ENCODE measurements at regions not wholly inside any gene's neighbourhood (a gene's known extent, or its start where the extent isn't known, plus 50 kb on each side); places are given as distances from the start of the nearest gene placed in this dataset.
"Not testable (repeated sequence)": the region's sequence is repeated elsewhere in the genome, so short reads cannot be mapped to it uniquely, and the experiment has no call there.

DNA sequence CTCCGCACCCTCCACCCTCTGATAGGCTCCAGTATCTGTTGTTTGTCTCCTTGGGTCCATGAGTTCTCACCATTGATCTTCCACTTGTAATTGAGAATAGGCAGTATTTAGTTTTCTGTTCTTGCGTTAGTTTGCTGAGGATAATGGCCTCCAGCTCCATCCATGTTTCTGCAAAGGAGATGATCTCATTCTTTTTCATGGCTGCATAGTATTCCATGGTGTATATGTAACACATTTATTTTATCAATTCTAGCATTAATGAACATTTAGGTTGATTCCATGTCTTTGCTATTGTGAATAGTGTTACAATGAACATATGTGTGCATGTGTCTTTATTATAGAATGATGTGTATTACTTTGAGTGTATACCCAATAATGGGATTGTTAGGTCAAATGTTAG is 814.6 kb upstream of the FRG1 start:
- no peak for DNase-seq

- DNase-seq = no peak
These were observed 812.3 kb upstream of the FRG1 start for GRCh38 chr4:189128341-189128740.

GRCh38 chr4:189129044-189129694 is 811.5 kb upstream of the FRG1 start:
- DNase-seq = no peak

DNA sequence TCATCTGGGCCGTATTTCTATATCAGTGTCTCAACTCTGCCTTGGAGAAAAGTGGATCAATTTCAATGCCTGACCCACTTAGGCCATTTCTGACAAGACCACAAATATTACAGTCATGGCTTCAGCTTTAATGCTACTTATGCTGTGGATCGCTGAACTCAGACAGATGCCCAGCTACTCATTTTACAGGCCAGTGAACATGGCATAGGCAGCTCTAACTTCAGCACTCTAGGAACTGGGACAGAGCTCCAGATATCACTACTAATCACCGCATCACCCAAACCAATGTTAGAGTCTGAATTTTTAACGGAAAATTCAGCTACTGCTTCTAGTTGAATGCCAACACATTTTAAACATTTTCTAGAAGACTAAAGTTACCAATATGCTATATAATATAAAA is 809.6 kb upstream of the FRG1 start:
- DNase-seq = no peak

GRCh38 chr4:189136462-189136861 is 804.2 kb upstream of the FRG1 start:
- DNase-seq = no peak

- no peak for DNase-seq
These were observed 797.3 kb upstream of the FRG1 start for GRCh38 chr4:189143263-189143952.

DNA sequence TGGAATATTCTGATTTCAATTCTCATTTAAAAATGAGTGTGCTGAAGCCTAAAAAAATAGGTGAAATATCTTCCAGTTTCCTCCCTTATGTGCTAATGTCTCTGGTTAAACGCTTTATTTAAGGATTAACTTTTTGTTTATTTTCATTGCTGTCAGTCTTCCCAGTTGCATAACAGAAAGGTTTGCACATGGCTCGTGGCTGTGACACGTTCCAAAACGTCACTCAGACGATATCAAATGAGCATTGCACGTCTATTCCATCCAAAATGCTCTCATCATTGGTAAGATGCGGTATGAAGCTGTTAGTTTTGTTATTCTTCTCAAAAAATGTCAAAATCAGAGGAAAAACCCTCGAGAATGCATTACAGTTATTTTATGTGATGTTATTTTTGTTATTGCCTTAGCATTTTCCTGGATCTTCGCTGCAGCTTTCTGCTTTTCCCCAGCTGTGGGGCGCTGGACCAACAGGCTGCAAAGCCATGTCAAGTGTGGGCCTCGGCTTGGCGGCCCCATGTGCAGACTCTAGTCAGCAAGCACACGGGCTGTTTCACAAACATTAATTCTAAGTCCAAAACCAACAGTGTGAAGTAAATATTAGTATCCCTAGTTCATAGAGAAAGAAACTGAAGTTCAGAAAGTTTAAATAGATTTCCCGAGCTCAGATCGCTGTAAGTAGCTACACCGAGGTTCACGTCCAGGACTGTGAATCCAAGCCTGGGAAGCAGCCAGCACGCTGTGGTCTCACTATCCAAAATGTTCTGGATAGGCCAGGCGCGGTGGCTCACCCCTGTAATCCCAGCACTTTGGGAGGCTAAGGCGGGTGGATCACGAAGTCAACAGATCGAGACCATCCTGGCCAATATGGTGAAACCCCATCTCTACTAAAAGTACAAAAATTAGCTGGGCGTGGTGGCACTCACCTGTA is 793.4 kb upstream of the FRG1 start:
- no peak for DNase-seq

DNA sequence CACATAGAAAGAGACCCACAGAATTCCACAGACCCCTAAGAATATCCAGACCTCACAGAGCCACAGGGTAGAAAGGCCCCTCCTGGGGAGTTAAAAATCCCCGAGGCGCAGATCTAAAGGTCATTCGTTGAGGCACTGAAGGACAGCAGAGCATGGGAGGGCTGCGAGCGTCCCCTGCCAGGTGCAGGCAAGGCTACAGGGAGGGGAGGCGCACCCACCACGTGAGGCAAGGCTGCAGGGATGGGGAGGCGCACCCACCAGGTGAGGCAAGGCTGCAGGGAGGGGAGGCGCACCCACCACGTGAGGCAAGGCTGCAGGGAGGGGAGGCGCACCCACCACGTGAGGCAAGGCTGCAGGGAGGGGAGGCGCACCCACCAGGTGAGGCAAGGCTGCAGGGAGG is 785.6 kb upstream of the FRG1 start:
- not testable (repeated sequence) for DNase-seq

- no peak for DNase-seq
These were observed 778.4 kb upstream of the FRG1 start for GRCh38 chr4:189162073-189162789.

- DNase-seq = no peak
These were observed 777.8 kb upstream of the FRG1 start for GRCh38 chr4:189162888-189163287.

DNA sequence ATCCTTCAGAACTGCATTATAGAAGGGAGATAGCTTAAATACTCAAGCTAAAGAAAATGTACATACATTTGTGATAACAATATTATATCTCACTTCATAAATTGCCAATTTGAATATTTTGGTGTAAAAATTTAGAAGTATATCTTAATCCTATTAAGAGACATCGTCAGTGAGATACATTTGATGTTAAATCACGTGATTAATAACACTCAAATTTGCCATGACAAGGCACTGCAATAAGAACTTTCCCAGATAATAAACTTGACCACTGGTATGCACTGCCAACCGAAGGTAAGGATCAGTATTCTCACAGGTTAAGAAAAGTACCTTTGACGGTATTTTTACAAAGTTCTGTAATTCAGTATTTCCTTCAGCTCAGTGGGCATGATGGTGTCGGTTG is 764.7 kb upstream of the FRG1 start:
- no peak for DNase-seq

GRCh38 chr4:189177130-189177529 is 763.5 kb upstream of the FRG1 start:
- no peak for DNase-seq

GRCh38 chr4:189178125-189178746 is 762.4 kb upstream of the FRG1 start:
- no peak for DNase-seq

- no peak for DNase-seq
These were observed 754.8 kb upstream of the FRG1 start for GRCh38 chr4:189185810-189186432.

DNA sequence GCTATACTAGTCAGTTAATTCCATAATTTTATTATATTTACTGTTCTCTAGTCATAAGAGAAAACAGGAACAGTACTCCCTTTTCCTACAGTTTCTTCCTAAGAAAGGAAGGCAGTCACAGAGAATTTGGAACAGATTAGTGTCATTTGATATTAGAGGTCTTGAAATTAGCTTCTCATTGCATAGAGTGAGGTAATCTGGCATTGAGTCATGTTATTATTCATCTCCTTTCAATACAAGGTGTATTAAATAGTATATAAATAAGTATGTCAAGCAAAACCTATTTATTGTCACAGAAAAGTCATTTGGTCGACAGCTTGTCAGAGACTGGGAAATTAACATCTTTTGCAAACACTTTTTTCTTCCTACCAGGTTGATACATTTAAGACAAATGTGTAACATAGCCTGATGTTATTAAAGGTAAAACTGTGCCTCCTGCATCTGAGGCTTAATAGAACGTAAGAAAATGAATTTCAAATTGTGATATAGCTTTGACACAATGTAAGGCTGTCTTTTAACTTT is 753.1 kb upstream of the FRG1 start:
- no peak for DNase-seq

DNA sequence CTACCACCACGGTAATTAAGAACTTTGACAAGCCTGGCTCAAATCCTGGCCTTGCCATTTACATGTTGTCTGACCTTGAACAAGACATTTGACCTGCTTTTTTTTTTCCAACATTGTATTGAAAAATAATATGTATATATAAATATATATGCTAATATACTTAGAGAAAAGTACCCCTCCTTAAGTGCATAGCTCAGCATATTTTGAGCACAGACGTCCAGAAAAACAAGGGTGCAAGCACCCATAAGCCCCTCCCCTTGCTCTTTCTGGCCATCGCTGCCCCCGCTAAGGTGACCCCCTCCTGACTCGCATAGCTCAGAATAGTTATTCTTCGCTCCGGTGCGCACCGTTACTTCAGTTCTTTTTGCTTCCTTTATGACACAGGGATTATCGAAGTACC is 742.0 kb upstream of the FRG1 start:
- DNase-seq = no peak

DNA sequence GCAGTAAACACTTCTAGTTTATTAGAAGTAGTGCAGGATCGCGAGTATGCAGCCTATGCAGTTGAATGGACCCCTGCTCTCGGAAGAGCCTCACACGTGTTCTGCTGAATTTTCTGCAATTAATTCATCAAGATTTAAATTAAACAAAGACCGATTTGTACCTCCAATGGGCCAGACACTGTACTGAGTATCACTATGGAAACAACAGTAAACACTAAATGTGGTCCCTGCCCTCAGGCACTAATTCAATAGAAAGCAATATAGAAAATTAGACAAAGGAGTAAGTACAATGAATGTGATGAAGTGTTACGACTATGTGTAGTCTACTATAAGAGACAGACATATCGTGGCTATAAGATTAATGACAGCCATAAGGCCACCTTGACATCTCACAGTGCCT is 740.3 kb upstream of the FRG1 start:
- no peak for DNase-seq

GRCh38 chr4:189202182-189202868 is 738.3 kb upstream of the FRG1 start:
- DNase-seq = peak; percentile 4

- no peak for DNase-seq
These were observed 737.8 kb upstream of the FRG1 start for GRCh38 chr4:189202869-189203271.

DNA sequence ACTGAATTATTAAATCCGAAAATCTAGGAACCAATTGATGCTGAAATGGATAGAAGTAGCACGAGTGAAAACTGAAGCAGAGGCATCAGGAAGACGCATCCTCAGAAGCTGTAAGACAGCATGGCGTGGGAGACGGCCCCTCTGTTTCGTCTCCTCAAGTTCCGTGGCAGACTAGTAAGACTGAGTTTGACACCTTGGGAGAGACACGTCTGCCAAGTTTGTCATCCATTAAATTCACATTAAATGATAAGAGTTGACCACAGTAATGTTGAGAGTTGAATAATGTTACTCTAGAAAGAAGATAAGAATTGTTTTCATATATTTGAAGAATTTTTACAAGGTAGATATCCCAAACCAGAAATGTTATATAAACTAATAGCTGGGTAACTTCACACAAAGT is 736.1 kb upstream of the FRG1 start:
- no peak for DNase-seq

DNA sequence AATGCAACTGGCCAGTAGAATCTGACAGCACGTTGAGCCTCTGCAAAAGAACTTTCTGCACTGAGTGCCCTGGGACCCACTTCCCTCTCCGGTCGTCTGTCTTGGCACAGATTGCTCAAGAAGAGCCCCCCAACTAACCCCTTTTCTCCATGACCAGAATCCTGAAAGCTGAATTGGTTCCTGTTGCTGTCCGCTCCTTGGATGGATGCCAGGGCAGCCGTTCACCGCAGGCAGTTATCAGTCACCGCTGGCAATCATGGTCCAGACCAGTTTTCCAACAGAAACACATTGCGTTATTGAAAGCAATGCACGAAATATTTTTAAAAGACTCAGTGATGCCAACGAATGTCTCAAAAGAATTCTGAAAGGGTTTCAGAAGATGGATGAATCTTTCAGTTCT is 733.7 kb upstream of the FRG1 start:
- no peak for DNase-seq
